ENCODE measurements at regions not wholly inside any gene's neighbourhood (a gene's known extent, or its start where the extent isn't known, plus 50 kb on each side); places are given as distances from the start of the nearest gene placed in this dataset.

- TF ChIP-seq, protein P1, sequence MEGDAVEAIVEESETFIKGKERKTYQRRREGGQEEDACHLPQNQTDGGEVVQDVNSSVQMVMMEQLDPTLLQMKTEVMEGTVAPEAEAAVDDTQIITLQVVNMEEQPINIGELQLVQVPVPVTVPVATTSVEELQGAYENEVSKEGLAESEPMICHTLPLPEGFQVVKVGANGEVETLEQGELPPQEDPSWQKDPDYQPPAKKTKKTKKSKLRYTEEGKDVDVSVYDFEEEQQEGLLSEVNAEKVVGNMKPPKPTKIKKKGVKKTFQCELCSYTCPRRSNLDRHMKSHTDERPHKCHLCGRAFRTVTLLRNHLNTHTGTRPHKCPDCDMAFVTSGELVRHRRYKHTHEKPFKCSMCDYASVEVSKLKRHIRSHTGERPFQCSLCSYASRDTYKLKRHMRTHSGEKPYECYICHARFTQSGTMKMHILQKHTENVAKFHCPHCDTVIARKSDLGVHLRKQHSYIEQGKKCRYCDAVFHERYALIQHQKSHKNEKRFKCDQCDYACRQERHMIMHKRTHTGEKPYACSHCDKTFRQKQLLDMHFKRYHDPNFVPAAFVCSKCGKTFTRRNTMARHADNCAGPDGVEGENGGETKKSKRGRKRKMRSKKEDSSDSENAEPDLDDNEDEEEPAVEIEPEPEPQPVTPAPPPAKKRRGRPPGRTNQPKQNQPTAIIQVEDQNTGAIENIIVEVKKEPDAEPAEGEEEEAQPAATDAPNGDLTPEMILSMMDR (conservative IDR thresholded peaks at IDR 0.05), result no peak
- no peak for TF ChIP-seq EZH2 (IDR thresholded peaks at IDR 0.05; ENCODE audit: low read depth)
Measured at GRCh38 chr6:14451594-14452374, 334.2 kb downstream of the CD83 start.
